GM12873 (cell line): ENCODE measurements at regions not wholly inside any gene's neighbourhood (a gene's known extent, or its start where the extent isn't known, plus 50 kb on each side); places are given as distances from the start of the nearest gene placed in this dataset.

Experiments
- TF ChIP-seq, protein P1 (sequence below): IDR thresholded peaks from 2 replicates; pipeline ENCODE4 v1.5.1; 2012; ENCODE audit warnings: low read depth, mild to moderate bottlenecking, moderate library complexity, low read length, control low read depth; ENCODE audit not compliant: insufficient read depth; ENCODE audit errors: missing control alignments

DNA sequence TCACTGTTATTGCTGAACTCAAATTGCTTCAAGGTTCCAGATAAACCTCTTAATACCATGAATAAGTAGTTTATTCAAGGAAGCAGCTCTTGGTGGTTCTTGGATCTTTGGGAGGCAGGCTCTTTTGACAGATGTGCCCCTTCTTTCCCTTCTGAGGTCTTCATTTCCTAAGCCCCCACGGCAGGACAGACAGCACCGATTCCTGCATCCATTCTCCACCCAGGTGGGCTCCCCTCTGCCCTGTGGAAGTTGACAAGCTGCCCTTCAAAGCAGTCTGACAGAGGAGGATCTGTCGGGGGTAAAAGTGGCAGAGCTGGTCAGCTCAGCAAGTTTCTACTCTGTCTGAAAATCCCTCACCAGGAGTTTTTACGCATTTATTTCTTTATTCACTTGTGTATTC, 605.3 kb upstream of the B3GAT1 start:
- TF ChIP-seq, protein P1, sequence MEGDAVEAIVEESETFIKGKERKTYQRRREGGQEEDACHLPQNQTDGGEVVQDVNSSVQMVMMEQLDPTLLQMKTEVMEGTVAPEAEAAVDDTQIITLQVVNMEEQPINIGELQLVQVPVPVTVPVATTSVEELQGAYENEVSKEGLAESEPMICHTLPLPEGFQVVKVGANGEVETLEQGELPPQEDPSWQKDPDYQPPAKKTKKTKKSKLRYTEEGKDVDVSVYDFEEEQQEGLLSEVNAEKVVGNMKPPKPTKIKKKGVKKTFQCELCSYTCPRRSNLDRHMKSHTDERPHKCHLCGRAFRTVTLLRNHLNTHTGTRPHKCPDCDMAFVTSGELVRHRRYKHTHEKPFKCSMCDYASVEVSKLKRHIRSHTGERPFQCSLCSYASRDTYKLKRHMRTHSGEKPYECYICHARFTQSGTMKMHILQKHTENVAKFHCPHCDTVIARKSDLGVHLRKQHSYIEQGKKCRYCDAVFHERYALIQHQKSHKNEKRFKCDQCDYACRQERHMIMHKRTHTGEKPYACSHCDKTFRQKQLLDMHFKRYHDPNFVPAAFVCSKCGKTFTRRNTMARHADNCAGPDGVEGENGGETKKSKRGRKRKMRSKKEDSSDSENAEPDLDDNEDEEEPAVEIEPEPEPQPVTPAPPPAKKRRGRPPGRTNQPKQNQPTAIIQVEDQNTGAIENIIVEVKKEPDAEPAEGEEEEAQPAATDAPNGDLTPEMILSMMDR, result no peak

DNA sequence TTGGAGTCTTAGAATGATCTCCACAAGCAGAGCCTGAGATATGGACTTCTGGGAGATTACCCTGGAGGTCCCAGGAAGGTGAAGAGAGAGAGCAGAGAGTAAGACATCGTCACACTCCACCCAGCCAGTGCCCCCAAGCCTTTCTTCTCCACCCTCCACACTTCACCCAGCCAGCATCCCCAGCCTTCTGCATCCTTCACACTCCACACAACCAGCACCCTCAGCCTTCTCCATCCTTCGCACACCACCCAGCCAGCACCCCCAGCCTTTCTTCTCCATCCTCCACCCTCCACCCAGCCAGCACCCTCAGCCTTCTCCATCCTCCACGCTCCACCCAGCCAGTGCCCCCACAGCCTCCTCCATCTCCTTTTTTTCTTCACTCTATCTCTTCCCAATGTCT, 603.9 kb upstream of the B3GAT1 start:
- TF ChIP-seq, protein P1, result no peak

DNA sequence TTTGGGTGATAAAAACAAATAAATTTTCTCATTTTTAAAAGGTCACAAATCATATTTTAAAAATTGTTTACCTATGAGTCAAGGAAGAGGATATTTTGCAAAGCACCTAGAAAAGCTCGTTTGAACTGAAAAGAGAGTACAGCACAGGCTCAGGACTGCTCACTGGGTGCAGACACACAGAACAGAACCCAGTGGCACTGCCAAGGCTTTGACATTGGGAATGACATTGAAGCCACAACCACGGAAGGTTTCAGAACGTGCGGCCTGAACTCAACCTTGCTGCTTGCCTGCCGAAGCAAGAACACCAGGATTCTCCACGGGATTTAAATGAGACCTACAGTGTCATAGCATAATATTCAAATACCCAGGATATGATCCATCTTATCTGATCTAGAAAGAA, 597.1 kb upstream of the B3GAT1 start:
- TF ChIP-seq, protein P1, result no peak

GRCh38 chr11:135008412-135008811, 596.4 kb upstream of the B3GAT1 start:
- TF ChIP-seq, protein P1, result no peak

GRCh38 chr11:135008001-135008405, 596.0 kb upstream of the B3GAT1 start:
- TF ChIP-seq, protein P1, result no peak

DNA sequence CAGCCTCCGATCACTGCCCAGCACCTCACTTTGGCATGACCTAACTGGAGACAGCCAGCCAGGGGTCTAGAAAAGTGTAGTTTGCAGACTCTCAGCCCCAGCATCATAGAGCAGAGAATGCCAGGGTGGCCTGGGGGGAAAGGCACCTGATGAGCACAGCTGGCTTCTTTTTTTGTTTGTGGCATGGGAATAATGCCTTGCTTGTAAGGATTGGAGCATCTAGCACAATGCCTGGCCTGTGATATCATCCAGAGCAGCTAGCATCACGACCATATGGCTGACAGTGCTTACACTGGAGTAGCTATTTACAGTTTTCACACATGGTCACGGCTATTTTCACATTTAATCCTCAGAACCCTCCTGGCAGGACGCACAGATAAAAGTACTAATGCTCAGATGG, 594.8 kb upstream of the B3GAT1 start:
- TF ChIP-seq, protein P1, result no peak

GRCh38 chr11:135004495-135004894, 592.5 kb upstream of the B3GAT1 start:
- TF ChIP-seq, protein P1, result no peak
